Eye (tissue), 1 donor: ENCODE measurements at regions not wholly inside any gene's neighbourhood (a gene's known extent, or its start where the extent isn't known, plus 50 kb on each side); places are given as distances from the start of the nearest gene placed in this dataset.
A peak's percentile ranks its signal among the peaks of the same experiment; 100 is the strongest.
"Not testable (repeated sequence)": the region's sequence is repeated elsewhere in the genome, so short reads cannot be mapped to it uniquely, and the experiment has no call there.

Experiments used
- DNase-seq: peaks from one replicate; pipeline ENCODE4 v3.0.0-alpha.2; 2015

DNA sequence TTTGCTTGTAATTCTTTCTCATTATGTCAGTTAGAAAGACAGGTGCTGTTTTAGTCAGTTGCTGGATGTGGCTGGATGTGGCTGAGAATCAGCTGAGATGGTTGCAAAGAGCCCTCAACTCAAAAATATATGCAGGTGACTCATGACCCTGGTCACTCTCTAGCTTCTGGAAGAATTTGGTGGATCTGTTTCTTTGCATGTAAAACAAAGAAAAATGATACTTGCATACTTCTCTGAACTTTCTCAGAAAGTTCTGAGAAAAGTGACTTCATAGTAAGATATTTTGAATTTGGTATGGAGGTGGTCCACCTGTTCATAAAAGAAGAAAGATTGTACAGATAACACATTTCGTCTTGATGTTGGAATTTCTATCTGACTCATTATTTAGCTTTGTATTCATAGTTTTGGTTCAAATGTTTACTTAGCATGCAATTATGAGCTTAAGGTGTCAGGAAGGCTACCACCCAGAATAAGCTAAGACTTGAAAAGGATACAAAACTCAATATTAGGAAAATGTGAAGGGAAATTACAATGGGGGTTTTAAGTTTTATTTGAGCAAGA lies 163.2 kb upstream of the OLIG3 start:
- no peak for DNase-seq

DNA sequence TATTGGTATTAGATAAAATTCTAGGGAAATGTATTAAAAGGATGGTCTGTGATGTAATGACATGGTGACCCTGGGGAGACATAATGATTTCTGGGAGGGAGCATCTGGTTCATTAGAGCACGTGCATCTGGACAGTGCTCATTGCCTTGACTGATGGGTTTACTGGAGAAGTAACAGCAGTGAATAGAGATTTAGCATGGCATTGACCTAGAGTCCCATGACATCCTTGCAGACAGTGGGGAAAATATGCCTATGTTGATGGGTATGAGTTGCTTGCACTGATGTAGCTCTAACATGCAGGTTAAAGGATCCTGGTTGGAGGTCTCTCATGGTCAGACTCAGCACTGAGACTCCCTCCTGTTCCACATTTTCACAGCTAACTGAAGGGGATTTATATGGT lies 164.1 kb upstream of the OLIG3 start:
- DNase-seq, result no peak

DNA sequence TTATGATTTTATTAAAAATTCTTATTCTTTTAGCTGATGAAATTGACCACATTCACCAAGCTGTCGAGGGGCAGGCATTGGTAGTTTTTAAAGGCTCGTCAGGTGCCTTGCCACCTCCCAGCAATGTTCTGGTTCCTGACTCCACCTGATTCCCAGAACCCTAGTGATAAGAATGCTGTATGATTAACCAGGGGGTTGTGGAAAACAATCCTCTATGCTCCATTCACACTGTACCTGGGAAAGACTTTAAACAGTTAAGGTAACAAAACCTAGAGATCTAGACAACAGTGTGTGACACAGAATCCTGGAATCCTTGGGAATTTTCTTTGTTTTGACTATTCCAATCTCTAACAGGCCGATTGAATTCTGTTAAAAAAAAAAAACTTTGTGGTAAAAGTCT lies 165.7 kb upstream of the OLIG3 start:
- no peak for DNase-seq

DNA sequence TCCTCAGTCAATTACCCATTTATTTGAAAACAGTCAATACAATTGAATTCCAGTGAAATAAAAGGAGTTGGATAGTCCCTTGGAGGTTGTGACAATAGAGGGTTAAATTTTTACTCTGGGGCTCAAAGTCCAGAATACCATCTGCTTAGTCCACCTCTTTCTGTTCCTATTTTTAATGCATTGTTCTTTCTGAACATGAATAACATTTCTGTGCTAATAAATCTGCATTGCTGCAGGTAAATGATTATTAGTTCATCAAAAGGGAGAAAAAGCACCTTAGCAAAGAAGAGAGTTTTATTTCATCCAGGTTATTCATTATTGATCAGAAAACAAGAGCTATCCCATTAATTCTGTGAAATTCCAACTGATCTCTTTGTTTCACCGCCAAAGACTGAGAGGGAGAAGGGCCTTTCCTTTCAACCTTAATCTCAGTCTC lies 166.1 kb upstream of the OLIG3 start:
- no peak for DNase-seq

DNA sequence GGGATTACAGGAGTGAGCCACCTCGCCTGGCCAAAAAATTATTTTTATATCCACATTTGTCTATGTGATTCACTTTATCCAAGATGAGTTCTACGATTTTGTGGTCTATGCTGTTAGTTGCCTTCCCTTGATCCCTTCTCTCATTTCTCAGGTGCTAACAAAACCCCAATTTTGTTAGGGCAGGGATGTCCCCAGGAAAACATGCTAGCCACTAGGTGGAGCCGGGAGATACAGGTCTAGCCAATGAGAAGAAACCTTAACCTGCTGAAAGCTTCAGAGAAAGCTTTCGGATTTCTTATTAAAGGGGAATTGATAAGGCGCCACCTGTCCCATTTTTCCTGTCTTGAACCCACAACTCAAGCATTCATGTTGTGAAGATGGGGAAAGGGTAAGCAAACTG lies 167.4 kb upstream of the OLIG3 start:
- no peak for DNase-seq

DNA sequence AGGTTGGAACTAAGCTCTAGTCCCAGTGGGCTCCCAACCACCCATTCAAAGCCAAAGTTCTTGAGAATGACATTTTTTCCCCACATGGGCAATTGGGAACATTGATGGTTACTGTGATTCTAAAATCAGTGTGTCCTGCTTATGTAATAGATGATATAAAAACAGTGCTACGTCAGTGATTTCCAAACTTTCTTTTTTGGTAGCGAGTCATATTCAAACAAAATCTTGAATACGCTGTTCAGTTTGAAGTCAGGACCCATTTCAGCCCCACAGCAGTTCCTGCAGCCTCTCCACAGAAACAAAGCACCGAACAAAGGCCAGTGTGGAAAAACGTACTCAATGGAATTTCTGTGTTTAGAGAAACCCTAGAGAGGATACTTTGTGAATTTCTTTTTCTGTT lies 170.0 kb upstream of the OLIG3 start:
- DNase-seq, result no peak

DNA sequence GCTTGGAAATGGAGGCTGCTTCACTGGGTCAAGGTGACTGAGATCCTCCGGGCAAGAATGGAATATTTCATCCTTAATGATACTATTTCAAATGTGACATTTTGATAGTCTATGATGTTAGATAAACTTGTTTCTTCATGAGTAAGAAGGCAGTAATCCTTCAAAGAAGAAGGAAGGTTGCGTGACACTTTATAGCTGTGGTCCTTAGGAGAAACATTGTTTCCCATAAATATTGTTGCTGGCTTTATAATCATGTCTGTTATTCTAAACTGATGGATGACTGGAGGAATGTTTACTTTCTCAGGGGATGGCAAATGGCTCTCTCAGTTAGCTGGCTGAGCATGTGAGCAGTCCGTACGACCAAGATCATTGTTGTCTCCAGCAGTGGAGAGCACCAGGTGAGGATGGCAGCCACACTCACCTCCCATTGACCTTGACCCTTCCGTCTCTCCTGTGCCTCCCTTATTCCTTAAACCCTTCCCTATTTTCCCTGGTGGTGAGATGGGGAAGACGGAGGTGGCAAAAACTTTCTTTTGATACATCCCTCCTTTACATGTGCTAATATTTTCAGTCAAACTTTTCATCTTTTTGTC lies 171.2 kb upstream of the OLIG3 start:
- no peak for DNase-seq

DNA sequence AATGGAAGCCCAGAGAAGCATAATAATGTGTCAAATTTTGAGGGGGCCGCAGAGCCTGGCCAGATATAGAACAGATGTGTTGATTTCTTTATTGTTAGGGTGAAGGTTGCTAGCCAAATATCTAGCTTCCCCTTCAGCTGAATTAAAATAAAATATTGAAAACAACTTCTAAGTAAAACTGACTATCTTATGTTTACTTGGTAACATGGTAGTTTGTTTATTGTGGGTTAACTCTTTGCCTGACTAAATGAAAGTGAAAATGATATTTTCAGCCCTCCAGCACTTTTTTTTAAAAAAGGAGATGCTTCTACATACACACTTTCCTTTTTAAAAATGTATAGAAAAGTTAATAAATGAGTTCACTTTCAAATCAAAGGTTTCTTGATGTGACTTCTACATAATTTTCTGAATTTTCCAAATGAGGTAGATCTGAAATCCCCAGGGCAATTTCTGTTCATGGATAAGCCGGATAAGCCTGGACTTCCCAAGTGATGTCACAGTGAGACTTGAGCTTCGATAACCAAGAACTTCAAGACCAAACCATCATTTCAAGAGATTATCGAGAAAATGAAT lies 172.1 kb upstream of the OLIG3 start:
- no peak for DNase-seq

DNA sequence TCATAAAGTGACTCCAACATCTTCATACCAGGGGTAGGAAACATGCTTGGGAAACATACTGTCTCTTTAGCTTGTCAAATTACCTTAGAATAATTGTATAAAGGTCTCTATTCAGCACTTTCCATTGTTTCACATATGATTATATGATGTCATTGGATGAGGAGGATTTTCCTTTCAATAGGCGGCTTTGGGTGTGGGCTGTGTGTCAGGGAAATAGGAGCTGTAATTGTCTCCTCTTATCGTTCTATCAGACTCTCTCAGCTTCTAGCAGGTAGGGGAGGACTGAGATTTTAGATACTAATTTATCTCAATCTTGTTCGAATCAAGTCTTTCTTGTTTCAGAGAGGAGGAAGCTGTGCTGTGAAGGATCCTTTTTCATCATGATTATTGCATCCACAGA lies 179.4 kb upstream of the OLIG3 start:
- DNase-seq, result no peak

DNA sequence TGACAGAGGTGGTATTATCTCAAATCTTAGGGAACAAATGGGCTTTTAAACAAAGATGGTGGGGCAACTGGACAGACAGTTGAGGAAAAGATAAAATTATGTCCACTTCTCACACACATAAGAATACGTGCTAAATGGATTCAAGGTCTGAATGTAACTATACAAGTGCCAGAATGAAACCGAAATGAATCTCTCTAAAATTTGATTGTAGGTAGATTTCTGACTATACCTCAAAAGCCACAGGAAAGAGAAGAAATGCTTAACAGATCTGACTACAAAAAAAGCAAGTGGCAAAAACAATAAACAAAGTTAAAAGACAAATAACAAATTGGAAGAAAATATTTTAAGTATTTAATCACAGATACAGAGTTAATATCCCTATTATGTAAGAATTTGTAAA lies 182.7 kb upstream of the OLIG3 start:
- no peak for DNase-seq

DNA sequence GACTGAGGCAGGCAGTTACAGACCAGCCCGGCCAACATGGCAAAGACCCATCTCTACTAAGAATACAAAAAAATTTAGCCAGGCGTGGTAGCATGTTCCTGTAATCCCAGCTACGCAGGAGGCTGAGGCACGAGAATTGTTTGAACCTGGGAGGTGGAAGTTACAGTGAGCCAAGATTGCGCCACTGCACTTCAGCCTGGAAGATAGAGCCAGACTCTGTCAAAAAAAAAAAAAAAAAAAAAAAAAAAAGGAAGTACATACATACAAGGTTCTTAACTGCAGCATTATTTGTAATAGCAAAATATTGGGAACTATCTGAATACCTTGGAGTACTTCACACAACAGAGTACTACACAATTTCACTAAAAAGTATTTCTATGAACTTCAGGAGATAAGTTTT lies 183.5 kb upstream of the OLIG3 start:
- DNase-seq, result no peak

DNA sequence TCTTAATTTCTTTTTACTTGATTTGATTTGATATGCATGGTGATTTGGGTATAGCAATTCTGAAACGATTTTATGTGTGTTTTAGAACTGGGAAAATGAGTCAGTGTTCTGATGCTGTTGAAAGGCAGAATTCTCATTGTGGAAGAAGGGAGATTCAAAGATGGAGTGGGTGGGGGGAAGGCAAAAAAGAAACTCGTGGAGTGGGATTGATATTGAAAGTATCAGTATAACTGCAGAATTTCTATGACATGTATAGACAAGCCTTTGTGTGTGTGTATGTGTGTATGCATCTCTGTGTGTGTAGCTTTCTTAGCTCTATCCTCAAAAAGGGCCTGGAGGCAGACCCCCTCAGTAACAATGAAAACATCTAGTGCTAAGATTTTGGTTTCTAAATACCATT lies 184.3 kb upstream of the OLIG3 start:
- DNase-seq, result no peak

DNA sequence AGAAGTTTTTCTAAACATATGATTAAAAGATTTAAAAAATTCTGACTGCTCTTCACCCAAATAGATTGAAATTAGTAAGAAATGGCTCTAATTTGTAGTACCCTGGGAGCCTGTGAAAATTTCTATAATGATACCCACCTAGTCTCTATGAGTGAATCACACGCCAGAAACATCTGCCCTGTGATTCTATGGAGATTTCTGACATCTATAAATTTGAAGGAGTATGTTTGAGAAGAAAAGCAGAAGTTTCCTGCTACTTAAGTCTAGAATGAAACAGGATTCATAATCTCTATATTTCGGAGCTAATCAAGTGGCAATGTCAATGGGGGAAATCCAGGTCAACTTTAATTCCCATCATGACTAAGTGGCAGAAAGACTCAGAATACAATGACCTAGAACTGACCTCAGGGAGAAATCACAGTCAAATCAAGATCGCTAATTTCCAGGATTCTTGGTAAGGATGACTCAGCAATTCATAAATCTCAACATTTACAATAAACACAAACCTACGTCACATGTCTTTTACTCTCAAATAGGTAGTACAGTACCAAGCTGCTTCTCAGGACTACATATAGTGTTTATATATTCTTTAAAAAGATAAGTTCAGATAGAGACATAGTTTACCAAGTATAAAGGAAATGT lies 186.2 kb upstream of the TNFAIP3 start:
- DNase-seq, result peak; percentile 47

DNA sequence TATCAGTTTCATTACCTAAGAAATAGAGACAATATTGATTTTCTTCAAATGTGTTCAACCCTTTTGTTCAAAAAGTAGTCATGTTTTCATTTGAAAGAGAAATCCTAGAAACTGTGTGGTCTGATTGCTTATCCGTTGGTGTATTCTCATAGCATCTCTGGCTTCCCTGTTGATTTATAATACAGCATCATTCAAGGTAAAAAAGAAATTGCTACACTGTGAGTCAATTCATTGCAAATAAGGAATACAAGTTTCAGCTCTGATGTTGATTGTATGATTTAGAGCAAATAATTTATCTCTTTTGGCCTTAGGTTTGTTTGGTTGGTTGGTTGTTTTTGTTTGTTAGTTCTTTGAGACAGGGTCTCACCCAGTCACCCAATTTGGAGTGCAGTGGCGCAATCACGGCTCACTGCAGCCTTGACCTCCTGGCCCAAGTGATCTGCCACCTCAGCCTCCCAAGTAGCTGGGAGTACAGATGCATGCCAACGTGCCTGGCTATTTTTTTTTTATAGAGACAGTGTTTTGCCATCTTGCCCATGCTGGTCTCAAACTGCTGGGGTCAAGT lies 185.5 kb upstream of the TNFAIP3 start:
- no peak for DNase-seq

DNA sequence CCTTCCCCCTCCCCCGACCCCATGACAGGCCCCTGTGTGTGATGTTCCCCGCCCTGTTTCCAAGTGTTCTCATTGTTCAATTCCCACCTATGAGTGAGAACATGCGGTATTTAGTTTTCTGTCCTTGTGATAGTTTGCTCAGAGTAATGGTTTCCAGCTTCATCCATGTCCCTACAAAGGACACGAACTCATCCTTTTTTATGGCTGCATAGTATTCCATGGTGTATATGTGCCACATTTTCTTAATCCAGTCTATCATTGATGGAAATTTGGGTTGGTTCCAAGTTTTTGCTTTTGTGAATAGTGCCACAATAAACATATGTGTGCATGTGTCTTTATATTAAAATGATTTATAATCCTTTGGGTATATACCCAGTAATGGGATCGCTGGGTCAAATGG lies 184.4 kb upstream of the TNFAIP3 start:
- DNase-seq, result not testable (repeated sequence)

DNA sequence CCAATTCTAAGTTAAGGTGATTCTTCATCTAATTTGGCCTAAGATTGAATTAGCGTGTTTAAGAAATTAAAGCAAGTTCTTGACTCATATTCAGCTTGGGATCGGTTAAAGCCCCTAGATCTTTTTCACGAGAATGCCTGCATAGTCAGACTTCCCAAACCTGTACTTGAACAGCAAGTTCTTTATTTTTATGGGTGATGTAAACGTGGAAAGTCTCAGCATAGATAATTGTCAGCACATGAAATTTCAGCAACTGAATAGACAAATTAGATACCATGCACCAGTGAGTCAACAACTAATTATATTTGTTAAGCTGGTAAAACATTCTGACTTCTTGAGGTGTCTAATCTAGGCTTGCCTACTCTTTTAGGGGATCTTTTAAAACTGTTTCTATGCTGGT lies 183.1 kb upstream of the TNFAIP3 start:
- no peak for DNase-seq

DNA sequence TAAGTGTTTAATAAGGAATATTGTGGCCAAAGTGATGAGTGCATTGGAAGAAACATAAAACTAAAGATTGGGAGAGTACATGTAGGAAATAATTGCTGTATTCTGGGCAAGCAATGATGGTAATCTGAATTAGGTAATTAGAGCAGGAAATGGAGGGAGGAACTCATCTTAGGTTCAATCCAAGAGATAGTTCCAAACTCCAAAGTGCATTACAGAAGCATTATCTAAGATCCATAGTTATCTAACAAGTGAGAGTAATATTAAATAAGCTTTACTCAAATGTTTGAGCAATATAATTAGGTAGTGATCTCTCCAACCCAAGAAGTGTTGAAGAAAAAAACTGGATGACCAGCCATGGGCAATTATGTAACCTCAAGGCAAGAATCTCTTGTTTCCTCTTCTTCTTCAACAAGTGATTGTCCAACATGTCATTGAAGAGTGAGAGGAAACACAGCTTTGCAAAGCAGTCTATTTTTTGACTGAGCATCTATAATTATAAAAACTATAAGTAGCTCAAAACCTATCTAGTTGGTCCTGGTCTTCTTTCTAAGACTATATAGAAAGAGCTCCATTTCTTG lies 181.2 kb upstream of the TNFAIP3 start:
- DNase-seq, result no peak

DNA sequence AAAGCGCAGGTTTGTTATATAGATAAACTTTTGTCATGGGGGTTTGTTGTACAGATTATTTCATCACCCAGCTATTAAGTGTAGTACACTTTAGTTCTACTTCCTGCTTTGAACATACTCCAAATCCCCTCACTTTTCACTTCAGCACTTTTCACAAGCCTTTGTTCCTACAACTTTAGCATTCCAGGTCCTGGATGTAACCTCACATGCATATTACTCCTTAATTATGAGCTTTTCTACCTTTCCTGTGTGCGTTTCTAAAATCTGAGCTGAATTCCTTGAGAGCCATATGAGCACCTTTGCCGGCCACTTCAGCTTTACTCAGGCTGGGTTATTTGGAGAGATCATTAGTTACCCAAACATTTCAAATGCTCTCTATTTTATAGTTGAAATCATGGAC lies 179.2 kb upstream of the TNFAIP3 start:
- no peak for DNase-seq

DNA sequence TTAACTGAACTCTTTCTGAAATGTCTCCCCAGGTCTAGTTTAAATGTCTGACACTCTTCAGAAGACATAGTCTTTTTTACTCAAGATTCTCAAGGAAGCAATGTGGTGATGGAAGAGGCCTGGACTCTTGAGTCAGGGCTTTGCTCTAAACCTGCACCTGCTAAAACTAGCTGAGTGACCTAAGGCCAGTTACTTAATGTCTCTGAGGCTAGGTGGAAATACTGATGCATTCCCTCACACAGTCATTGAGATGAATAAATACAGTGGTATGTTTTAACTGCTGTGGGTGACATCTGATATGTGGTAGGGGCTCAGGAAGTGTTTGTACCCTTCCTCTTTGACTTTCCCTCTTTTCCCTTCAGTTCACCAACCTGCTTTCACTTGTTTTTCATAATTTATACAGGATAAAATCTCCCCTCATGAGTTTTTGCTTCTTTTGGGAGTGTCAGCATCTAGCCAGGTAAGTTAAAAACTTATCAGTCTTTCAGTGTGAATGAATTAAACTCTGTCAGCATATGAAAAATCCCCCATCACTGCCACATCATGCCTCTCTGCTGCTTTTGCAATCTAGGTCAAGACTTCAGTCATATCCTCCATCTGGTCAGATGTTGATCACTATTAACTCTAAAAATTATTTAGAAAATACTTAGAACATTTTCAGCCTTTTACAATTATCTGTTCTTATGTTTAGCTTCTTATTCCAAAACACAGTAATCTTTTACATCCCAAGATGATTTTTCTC lies 178.7 kb upstream of the TNFAIP3 start:
- no peak for DNase-seq

DNA sequence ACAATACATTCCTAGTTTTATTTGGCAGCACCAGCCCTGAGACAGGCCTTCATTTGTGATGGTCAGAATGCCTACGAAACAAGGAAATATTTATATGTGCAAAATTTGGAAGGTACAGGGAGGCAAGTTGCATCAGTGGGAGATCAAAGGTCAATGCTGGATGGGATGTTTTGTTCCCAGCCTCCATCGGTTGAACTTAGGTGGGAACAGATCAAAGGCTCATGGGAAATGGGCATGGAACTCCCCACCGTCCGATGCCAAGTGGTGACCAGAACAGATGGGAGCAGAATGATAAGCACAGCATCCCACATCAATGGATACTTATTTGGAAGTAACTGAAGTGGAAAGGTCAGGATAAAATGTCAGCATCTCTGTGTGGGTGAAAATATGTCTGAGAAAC lies 177.7 kb upstream of the TNFAIP3 start:
- no peak for DNase-seq

DNA sequence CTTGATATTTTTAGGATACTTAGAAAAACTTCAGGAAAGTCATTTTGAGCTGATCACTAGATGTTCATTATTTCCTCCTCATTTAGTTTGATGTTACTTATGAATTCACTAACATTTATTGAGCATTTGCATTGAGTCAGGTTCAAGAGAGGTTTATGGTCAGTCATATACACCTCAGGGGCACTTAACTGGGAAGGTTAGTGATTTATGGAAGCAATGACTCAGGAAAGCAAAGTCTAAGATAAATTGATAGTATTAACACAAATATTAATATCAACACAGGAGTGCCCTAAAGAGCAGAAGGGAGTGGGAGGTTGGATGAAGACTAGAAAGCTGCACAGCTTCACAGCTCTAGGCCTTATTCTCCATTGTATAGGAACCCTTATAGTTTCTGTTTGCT lies 177.0 kb upstream of the TNFAIP3 start:
- no peak for DNase-seq

DNA sequence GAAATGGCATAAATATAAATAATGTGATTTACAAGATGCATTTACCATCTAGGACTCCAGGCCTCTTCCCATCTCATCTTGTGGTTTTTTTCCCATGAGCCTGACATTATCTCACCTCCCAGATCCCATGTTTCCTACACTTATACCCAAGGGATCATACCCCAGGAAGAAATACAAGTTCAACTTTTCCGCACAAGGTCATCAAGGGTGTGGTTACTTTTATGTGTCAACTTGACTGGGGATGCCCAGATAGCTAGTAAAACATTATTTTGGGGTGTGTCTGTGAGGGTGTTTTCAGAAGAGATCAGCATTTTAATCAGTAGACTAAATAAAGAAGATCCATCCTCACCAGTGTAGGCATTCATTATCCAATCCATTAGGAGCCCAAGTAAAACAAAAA lies 176.3 kb upstream of the TNFAIP3 start:
- no peak for DNase-seq

DNA sequence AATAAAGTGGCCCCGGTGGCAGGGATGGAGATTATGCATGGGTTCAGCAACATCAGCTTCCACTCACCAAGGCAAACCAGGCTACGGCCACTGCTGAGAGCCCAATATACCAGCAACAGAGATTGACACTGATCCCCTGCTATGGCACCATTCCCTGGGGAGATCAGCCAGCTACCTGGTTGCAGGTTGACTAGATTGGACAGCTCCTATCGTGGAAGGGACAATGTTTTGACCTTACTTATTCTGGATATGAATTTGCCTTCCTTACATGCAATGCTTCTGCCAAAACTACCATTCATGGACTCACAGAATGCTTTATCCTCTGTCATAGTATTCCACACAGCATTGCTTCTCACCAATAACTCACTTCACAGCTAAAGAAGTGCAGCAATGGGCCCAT lies 174.8 kb upstream of the TNFAIP3 start:
- DNase-seq, result no peak
